Kidney (tissue), 13 donors: ENCODE measurements at regions not wholly inside any gene's neighbourhood (a gene's known extent, or its start where the extent isn't known, plus 50 kb on each side); places are given as distances from the start of the nearest gene placed in this dataset.

Experiments used
- DNase-seq, 5 donors: peaks; one replicate each; pipeline ENCODE4 v3.0.0-alpha.2; 2013 to 2020
- FAIRE-seq: peaks from 2 replicates; lab custom pipeline; 2012; peaks lifted over from hg19 to GRCh38; lab: Jason Lieb, UNC
- H3K27ac ChIP-seq, 2 donors: one replicate each; pipeline ENCODE4 v1.7.0; 2013; ENCODE audit warnings: low read depth in 2 of 2, low read length in 2 of 2, inconsistent platforms in 1 of 2
- H3K27me3 ChIP-seq: one replicate; pipeline ENCODE4 v1.7.1; 2013; ENCODE audit warnings: low read length, inconsistent platforms; ENCODE audit not compliant: control insufficient read depth, insufficient read depth
- H3K36me3 ChIP-seq, 3 donors: one replicate each; pipeline versions ENCODE4 v1.7.0 to v1.7.1; 2013; ENCODE audit warnings: low read length in 3 of 3, control low read depth in 1 of 3, inconsistent platforms in 1 of 3; ENCODE audit not compliant: insufficient read depth in 3 of 3, control insufficient read depth in 2 of 3
- H3K4me1 ChIP-seq, 3 donors: one replicate each; pipeline versions ENCODE4 v1.7.0 to v1.7.1; 2013; ENCODE audit warnings: low read length in 3 of 3, inconsistent platforms in 1 of 3, low read depth in 1 of 3; ENCODE audit not compliant: control insufficient read depth in 2 of 3, insufficient read depth in 2 of 3
- H3K4me3 ChIP-seq, 3 donors: one replicate each; pipeline versions ENCODE4 v1.7.0 to v1.8.1; 2013; ENCODE audit warnings: low read length in 3 of 3, control low read depth in 1 of 3, inconsistent platforms in 1 of 3
- H3K9ac ChIP-seq, 3 donors: one replicate each; pipeline versions ENCODE4 v1.7.0 to v1.7.1; 2013; ENCODE audit warnings: low read length in 3 of 3, control low read depth in 1 of 3, inconsistent platforms in 1 of 3
- H3K9me3 ChIP-seq, 3 donors: one replicate each; pipeline versions ENCODE4 v1.7.0 to v1.7.1; 2013; ENCODE audit warnings: low read length in 3 of 3, control low read depth in 1 of 3, inconsistent platforms in 1 of 3; ENCODE audit not compliant: control insufficient read depth in 2 of 3, insufficient read depth in 1 of 3
- intact Hi-C: fragments of 100-400 bp; cut with DNase I; formaldehyde crosslinking; loops from one replicate; pipeline ENCODE4 v1.11.1; 2022
- TF ChIP-seq, protein P1 (sequence below): IDR thresholded peaks from 3 replicates; pipeline ENCODE4 v1.5.1; 2012; ENCODE audit warnings: mild to moderate bottlenecking, moderate library complexity, borderline replicate concordance; ENCODE audit not compliant: insufficient read depth; ENCODE audit errors: extremely low read depth
- donor health status: control.
- donor health status: control.
- donor health status: control.
- donor health status: control.
- donor health status: control.
- donor health status: DM: yes; HTN: yes; CAD: no.
- donor health status: Normal renal cell carcinoma (clear cell type).

DNA sequence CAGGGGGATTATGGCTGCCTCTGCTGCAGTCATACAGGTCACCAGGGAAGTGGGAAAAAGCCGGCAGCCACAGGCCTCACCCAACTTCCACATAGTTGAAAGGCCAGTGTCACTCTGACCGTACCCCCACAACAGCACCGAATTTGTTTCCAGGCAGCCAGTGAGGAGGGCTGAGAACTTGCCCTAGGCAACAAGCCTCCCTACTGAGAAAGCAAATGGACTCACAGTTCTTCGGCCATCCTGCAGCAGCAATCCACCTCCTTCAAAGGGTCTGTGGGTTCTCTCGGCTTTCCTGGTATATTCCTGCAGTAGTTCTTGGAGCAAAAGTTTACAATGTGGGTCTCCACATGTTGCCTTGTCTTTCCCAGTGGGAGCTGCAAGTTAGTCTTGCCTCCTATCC lies 251.3 kb downstream of the ETNK1 start:
- H3K4me1 ChIP-seq = no peaks in the 10 kb centered on the region
- no peak for FAIRE-seq
- no peak for DNase-seq
- no peak overlapping the region for H3K4me3 ChIP-seq
- H3K9me3 ChIP-seq = no peaks in the 10 kb centered on the region
- H3K27me3 ChIP-seq = no peaks in the 10 kb centered on the region
- H3K9ac ChIP-seq = no peak overlapping the region
- no peaks in the 10 kb centered on the region for H3K36me3 ChIP-seq
- TF ChIP-seq, protein P1, sequence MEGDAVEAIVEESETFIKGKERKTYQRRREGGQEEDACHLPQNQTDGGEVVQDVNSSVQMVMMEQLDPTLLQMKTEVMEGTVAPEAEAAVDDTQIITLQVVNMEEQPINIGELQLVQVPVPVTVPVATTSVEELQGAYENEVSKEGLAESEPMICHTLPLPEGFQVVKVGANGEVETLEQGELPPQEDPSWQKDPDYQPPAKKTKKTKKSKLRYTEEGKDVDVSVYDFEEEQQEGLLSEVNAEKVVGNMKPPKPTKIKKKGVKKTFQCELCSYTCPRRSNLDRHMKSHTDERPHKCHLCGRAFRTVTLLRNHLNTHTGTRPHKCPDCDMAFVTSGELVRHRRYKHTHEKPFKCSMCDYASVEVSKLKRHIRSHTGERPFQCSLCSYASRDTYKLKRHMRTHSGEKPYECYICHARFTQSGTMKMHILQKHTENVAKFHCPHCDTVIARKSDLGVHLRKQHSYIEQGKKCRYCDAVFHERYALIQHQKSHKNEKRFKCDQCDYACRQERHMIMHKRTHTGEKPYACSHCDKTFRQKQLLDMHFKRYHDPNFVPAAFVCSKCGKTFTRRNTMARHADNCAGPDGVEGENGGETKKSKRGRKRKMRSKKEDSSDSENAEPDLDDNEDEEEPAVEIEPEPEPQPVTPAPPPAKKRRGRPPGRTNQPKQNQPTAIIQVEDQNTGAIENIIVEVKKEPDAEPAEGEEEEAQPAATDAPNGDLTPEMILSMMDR = no peak
- no peak overlapping the region for H3K27ac ChIP-seq
- intact Hi-C loops = no loop called here

DNA sequence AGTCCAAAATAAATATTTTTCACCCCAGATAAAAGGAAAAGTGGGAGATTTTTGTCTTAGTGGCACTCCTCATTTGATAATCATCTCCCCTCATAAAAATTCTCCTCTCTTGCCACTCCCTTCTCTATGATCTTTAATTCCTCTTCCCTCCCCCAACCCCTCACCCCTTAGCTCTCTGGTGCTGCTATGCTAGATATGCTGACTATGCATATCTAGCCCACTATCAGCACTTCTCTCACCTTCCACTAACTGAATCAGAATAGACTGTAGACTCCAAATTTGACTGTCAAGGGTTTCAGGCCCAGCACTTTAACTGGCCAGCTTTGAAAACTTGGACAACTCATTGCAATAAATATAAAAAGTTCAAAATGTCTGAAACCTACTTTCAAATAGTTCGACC lies 254.2 kb downstream of the ETNK1 start:
- DNase-seq (no peak), FAIRE-seq (no peak)
- intact Hi-C loops = no loop called here

DNA sequence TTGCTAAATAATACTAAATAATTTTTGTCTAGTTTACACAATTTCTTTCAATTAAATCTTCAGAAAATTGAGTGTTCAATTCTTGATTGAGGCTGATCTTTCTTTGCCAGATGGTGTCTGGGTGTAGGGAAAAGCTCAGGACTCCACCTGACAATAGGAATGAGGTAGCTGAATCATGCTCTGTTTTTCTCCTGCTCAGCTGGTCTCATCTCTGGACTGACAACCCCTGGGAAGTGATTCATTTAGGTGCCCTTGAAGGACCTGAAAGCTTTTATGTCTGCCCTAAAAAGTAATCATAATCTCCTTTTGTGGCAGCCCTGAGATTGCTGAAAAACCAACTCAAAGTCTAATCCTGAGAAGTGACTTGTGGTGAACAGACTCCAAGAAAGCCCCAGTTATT lies 255.4 kb downstream of the ETNK1 start:
- no peak for FAIRE-seq
- Histone ChIP-seq H3K9me3 (no peaks in the 10 kb centered on the region), H3K27ac (no peak overlapping the region), H3K4me3 (no peak overlapping the region), H3K27me3 (no peaks in the 10 kb centered on the region), H3K4me1 (no peaks in the 10 kb centered on the region), H3K36me3 (no peaks in the 10 kb centered on the region), H3K9ac (no peak overlapping the region)
- TF ChIP-seq, protein P1 = no peak
- intact Hi-C loops = no loop called here
- no peak for DNase-seq

More for the DNA sequence above, 254.2 kb downstream of the ETNK1 start:
- H3K4me3 ChIP-seq = no peak overlapping the region
- H3K4me1 ChIP-seq = no peaks in the 10 kb centered on the region
- H3K27ac ChIP-seq = no peak overlapping the region
- H3K9me3 ChIP-seq = no peaks in the 10 kb centered on the region
- H3K27me3 ChIP-seq = no peaks in the 10 kb centered on the region
- no peak overlapping the region for H3K9ac ChIP-seq
- H3K36me3 ChIP-seq = no peaks in the 10 kb centered on the region
- TF ChIP-seq, protein P1 = no peak

DNA sequence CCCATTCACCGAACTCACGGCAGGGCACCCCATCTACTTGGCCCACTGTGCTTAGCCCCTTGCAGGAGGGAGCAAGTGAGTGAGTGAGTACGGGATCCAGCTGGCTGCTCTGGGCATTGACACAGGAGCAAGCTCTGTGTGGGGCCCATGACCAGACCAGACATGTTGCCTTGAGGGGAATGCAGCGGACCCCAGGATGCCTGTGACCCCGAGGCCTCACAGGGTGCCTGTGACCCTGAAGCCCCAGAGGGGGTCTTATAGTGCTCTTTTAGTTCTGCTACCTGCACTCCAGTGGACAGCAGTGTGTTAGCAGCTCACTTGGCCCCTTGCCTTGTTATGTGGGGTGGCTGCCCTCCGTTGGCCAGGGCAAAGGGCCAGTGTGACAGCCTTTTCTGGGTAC lies 255.8 kb downstream of the ETNK1 start:
- intact Hi-C loops = no loop called here
- Histone ChIP-seq H3K9ac (no peak overlapping the region), H3K27me3 (no peaks in the 10 kb centered on the region), H3K4me3 (no peak overlapping the region), H3K9me3 (peaks cover 0 to 1% (median 0%) of the 10 kb centered on the region in 3 donors), H3K27ac (no peak overlapping the region), H3K36me3 (no peaks in the 10 kb centered on the region), H3K4me1 (no peaks in the 10 kb centered on the region)
- FAIRE-seq (no peak), DNase-seq (no peak)
- TF ChIP-seq, protein P1 = no peak
